ENCODE measurements at regions not wholly inside any gene's neighbourhood (a gene's known extent, or its start where the extent isn't known, plus 50 kb on each side); places are given as distances from the start of the nearest gene placed in this dataset.

DNA sequence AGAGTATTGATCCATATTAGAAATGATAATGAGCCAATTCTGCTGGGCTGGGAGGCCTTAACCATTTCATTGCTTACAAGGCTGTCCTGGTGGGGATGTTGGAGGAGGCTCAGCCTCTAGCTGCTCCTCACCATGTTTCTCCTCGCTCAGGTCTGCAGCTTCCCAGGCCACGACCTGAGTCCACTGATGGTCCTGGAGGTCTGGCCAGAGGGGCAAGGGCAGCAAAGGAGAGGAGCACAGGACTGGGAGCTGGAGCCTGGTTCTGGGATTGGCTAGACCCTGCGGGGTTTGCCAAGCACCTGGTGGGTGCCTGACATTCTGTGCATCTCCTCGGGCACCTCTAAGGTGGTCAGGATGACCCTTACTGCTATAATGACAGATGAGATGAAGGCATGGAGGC, 92.6 kb downstream of the KIF26A start:
- DNase-seq, result no peak

DNA sequence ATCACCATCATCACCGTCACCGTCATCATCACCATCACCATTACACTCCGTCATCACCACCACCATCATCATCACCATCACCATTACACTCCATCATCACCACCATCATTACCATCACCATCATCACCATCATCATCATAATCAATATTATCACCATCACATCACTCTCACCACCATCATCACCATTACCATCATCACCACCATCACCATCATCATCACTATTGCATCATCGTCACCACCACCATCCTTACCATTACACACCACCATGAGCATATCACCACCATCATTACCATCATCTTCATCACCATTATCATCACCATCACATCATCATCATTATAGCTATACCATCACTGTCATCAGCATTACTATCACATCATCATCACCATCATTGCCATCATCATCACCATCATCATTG, 93.7 kb downstream of the KIF26A start:
- DNase-seq, result no peak

DNA sequence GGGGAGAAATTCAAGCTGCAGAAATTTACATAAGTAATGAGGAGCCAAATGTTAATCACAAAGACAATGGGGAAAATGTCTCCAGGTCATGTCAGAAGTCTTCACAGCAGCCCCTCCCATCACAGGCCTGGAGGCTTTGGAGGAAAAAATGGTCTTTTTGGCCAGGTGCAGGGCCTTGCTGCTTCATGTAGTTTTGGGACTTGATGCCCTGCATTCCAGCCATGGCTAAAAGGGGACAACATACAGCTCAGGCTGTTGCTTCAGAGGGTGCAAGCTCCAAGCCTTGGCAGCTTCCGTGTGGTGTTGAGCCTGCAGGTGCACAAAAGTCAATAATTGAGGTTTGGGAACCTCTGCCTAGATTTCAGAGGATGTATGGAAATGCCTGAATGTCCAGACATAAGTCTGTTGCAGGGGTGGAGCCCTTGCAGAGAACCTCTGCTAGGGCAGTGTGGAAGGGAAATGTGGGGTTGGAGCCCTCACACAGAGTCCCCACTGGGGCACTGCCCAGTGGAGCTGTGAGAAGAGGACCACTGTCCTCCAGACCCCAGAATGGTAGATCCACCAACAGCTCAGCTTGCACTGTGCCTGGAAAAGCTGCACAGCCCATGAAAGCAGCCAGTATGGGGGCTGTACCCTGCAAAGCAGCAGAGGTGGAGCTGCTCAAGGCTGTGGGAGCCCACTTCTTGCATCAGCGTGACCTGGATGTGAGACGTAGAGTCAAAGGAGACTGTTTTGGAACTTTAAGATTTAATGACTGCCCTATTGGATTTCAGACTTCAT, 95.8 kb downstream of the KIF26A start:
- peak in 1 of 5 donors; percentile 5 for DNase-seq

DNA sequence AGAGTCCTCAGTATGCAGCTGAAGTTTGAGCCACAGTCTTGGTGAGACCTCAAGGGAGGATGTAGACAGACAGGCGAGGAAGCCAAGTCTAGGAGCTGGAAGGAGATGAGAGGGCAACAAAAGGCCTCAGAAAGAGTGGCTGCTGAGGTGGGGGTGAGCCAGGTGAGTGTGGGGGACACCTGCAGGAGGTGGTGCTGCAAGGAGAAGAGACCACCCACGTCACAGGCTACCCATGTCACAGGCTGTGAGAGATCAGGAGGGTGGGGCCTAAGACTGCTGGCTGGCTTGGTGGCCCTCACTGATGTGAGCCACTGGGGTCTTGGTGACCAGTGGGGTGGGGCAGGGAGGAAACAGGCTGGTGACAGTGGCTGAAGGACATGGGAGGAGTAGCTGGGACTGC, 97.3 kb downstream of the KIF26A start:
- DNase-seq, result peak in 1 of 5 donors; percentile 1

DNA sequence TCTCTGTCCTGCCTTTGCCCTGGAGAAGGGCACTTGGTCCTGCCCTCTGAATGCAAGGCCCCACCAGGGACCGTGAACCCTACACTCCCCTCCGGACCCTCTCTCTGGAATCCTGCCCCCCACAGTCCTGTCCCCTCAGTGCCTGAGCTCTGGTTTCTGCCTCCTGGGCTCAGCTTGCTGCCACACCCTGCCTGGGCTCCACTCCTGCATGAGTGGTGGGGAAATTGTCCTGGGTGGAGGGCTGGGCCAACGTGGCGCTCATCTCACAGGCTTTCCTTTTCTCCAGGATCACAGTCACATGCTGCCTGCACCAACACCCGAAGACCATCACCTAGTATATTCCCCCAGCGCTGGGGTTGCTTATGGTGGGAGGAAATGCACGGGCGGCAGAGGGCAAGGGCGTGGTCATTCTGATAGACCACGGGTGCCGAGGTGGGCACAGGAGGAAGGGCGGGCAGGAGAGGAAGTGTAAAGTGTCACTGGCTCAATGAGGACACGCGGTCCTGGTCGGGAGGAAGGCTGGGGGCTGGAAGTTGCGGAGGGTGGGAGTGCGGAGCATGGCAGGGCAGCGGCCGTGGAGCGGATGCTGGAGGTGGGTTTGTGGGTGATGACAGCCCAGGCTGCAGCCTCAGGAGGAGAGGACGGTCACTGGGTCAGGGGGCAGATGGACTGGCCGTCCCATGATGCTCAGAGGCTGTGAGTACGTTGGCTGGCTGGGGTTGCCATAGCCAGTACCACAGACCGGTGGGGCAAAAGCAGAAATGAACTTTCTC, 99.5 kb downstream of the KIF26A start:
- DNase-seq, result peak in 1 of 5 donors; percentile 8

DNA sequence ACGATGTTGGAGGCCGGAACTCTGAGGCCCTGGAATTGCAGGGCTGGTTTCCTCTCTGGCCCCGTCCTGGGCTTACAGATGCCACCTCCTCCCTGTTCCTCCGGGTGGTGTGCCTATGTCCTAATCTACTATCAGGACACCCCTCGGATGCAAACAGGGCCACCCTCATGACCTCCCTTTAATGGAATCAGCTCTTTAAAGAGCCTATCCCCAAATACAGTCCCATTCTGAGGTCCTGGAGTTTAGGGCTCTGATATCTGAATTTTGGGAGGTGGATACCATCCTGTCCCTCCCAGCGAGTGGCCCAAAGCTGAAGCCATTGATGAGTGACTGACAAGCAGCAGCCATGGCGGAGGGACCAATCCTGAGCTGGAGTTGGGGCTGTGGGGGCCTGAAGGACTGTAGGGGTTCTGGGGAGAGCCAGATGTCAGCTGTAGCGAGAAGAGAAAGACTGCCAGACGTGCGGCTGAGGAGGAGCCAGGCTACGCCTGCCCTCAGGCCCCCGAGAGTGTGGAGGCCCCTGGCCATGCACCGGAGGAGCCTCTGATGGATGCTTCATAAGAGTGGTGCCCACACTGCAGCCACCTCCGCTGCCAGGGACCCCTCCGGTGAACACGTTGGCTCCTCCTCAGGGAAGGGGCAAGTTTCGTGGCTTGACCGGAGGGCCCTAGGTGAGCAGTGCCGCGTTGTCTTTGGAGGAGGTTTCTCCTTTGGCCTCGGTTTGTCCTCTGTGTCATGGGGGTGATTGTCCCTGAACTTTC, 100.2 kb downstream of the KIF26A start:
- DNase-seq, result no peak

DNA sequence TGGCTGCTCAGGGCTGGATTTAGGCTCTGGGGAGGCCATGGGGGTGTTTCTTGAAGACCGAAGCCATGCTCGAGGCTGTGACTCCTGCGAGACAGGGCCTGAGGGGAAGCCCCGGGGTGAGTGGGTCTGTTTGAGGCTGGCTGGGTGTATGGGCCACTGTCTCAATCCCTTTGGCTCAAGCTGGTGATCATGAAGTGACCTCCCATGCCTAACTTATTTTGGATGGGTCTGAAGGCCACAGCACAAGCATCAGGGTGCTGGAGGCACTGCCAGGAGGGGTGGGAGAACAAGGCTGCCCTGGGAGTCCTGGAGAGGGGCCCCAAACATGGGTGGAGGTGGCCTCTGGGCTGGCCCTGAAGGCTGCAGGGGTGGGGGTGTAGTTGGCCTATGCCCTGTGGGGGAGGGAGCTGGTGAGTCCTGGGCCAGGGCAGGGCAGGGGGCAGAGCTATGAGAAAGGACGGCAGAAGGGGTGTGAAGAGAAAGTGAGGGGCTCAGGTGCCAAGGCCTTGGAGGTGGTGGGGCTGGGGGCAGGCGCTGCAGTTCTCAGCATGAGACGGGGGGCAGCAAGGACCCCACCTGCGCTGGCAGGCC, 100.9 kb downstream of the KIF26A start:
- no peak for DNase-seq

DNA sequence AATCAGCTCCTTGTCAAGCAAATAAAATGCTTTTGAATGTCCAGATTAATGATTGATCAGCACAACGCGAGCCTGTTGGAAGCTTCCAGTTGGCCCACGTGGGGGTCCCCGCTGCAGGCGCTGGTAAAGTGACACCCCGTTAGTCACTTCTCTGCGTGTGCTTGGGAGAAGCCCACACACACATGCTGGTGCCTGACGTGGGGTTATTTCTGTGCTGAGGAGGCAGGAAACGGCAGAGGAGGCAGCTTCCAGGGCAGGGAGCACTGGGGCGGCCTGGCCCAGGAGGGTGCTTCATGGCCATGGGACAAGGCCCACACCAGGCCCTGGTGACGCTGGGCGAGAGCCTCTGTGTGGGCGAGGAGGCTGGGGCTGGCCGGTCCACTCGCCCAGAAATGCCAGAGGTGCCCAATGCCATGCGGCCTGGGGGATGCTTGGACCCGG, 101.5 kb downstream of the KIF26A start:
- DNase-seq, result no peak

DNA sequence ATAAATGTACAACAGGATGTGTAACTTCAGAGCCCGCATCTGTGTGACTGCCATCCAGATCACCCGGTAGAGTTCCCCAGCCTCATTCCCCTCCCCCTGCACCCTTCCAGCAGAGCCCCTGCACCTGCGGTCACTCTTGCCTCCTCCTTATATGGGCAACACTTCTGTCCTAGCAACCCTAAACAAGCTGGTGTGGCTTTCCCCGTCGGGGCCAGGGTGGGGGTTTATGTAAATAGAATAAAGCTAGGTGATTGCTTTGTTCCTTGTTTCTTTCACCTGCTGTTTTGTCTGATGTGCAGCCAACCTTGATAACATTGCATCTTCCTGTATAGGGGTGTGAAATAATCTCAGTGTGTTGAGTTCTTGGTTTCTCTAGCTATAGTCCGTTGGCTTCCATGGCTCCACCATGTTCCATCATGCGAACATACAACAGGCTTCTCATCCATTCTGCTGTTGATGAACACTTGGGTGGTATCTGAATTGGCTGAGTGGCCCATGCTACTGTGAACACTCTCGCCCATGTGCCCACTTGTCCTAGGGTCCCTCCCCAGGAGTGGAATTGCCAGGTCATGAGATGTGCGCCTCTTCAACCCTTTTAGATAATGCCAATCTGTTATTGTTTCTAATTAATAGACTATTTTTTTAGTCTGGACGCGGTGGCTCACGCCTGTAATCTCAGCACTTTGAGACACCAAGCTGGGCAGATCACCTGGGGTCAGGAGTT, 102.2 kb downstream of the KIF26A start:
- no peak for DNase-seq

DNA sequence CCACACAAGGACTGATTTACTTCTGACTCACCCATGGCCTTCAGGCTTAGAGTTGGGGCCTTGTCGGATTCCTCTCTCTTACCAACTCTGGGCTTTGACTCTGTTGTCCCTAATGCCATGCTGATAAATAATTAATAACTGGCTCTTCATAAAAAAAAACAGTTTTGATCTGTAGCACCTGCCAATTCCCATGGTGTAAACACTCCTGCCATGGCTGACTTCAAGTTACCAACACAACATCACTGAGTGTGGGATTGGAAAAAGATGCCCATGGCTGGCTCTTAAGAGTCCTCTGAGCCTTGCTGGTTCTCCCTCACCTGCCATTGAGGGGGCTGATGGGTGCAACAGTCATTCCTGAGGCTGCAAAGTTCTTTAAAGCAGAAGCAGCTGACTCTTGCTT, 104.8 kb downstream of the KIF26A start:
- no peak for DNase-seq

DNA sequence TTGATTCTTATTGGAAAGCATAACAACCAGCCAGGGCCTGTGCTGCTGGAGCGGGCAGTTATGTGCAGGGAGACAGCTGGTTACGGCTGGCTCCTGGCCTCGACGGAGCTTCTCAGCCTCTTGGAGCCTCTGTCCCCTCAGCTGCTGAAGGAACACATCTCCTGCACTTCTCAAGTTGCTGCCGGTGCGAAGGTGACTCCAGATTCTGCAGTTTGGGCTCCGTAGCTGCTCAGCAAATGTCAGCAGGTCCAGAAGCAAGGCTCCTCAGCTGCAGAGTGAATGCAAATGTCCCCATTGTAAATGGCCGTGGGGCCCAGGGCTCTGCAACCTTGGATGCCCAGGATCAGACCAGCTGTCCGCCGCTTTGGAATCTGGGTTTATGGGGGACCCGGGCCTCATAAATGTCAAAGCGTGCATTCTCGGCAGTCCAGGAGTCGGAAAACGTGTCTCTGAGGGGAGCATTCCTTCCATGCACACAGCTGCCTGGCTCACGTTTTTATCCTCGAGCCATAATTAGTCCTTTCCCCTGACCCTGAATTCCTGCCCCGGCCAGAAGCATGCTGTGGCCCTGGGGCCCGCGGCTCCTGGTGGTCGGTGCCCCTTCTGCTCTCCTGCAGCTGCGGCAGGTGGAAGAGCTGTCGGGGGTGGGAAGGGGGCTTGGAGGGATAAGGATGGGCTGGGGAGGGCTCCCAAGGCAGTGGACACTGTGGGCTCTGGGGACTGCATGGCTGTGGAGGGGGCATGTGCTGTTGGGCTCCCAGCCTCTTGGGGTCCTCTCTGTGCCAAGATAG, 106.0 kb downstream of the KIF26A start:
- DNase-seq, result no peak

DNA sequence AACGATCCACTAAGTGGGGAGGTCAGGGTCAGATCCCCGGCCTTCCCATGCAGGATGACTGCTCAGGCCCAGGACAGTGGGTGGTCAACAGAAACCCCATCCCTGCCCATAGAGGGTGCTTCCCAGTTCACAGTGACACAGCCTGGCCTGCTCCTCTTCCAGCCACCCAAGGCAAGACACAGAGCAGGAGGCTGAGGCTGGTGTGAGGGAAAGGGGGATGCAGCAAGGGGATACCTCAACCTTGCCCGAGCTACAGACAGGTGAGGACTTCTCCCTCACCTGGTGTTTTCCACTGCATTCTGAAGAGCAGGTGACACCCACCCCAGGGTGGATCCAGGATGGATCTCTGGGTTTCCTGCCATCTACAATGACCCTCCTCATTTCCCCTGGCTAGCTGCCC, 106.7 kb downstream of the KIF26A start:
- DNase-seq, result no peak

DNA sequence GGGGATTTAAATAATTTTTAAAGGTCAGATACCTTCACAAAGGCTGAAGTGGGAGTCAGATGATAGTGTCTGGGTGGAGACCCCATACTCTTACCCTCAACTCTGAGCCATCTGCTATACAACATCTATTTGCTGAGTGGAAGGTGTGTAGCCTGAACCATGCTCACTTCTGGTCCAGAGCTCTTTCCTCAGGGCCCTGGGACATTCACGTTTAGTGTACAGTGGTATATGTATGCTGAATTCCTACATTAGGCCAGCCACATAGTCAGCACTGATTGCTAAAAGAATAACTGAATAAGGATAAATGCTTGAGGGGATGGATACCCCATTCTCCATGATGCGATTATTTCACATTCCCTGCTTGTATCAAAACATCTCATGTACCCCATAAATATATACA, 107.3 kb downstream of the KIF26A start:
- DNase-seq, result no peak

DNA sequence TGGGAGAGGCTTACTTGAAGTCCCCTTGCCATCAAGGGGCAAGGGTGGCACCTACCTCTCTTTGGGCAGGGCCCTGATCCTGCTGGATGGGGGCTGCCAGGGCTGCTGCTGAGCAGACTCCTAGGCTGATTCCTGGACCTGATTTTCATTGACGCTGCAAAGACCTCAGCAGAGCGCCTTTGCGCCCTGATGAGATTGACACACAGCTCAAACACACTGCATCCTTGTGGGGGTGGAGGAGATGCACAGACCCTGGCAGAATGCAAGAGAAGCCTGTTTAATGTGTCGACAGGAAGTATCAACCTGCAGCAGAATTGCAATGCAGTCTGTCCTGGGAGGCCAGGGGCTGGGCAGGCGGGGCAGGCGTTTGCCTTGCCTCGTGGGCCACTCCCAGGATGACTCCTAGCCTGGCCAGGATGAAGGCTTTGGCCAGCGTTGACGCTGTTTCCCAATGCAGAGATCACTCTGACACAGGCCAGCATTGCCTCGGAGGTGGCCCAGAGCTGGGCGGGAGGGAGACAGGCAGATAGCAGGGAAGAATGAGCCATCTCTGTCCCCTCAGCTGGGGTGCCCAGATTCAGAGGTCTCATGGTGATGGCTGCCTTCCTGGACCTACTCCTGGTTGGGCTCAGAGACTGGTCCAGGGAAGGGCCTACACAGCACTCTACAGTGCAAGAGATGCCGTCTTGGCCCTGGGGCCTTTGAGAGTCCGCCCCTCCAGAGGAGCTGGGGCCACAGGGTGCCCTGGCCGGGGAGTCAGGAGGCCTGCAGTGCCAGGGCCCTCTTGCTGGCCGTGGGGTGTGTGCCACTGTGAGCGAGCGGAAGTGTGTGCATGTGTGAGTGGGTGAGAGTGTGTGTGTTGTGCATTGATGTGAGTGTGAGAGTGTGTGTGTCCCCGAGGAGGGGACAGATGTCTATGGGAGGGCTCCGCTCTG, 108.3 kb downstream of the KIF26A start:
- no peak for DNase-seq

DNA sequence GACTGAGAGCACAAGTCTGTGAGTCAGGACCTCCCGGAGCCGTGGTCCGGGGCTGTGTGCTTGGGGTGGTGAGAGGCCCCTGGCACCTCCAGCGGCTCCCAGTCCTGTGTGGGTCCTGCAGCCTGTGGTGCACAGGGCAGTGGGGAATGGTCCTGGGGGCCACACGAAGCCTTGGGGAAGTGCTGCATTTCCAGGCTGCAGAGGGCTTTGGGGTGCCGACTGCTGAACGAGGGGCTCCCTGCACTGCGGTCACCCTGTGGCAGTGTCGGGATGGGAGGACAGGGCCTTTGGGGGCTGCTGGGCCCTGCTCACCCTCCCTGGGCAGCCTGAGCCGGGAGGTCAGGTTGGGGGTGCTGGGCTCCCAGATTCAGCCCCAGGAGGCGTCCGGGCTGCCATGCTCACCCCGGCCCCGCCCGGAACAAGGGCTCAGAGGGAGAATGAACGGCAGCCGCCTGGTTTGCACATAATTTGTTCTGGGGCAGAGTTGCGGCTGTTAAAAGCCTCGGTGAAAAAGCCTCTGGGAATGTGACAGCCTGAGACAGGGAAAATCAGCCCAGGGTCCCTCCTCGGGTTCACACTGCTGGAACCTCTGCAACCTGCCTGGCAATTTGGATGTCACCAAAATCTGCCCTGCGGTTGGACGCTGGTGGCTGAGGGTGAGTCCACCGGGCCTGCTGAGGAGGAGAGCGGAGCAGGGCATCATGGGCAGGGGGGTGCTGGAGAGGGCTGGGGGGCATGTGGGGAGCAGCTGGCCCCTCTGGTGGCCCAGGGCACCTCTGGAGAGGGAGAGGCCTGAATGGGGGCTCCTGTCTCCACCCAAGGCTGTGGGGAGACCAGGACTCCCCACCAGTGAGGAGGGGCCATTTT, 109.2 kb downstream of the KIF26A start:
- DNase-seq, result no peak

DNA sequence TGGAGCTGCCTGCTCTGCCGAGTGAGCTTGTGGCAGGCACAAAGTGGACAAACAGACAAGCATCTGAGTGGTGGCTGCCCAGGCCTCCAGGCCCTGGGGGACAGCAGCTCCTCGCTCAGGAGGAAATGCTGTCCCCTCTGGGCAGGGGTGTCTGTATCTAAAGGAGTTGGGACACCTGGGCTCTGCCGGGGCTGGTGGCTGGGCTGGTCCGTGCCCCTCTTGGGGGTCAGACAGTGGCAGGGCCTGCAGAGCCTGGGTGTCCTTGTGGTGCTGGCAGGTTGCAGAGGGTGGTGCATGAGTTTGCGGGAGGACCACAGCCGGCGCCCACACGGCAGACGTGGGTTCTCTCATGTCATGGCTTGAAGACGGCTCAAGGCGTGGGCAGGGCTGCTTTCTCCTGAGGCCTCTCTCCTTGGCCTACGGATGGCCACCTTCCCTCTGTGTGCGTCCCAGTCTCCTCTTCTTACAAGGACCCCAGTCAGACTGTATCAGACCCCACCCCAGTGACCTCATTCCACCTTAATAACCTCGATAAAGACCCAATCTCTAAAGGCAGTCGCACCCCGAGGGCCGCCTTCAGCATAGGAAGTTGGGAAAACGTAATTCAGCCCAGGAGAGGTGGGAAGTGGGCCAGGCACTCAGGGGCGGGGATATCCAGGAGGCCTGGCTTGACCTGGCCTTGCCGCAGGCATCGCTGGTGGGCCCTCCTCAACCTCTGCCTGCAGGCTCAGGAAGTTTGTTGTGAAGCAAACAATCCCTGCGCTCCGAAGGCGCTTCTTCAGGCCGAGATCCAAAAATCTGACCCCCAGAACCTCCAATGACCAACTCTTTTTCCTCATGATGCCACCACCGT, 110.0 kb downstream of the KIF26A start:
- DNase-seq, result no peak

DNA sequence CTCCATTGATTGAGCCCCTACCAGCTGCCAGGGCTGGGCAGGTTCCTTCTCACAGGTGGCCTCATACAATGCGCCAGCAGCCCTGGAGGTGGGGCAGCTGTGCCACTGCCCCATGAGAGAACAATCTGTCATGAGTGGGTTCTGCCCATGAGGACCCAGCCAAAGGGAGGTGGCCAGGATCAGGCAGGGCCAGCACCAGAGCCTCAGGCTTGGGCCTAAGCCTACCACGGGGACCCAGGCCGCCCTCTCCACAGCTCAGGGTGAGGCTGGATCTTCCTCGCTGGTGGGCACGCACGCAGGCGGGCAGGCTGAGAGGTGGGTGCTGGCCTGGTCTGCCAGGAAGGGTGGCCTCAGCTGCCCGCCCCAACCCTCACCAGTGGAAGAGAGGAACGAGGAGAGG, 110.7 kb downstream of the KIF26A start:
- no peak for DNase-seq

DNA sequence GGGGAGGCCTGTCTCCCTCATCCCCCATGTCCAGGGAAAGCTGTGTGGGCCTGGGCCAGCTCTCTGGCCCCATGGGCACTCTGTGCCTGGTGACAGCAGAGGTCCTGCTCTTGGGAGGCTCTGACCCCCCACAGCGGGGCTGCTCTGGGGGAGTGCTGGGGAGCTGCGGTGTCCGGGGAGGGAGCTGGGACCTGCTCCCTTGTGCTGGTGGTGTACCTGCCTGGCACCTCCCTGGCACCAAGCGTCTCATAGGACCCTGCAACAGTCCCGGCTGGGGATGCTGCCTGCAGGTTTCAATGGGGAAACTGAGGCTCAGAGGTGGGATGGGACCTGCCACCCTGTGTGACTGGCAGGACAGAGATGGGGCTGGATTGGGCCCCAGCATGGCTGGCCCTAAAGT, 111.3 kb downstream of the KIF26A start:
- DNase-seq, result no peak
